Keratinocyte (primary cell): ENCODE measurements at regions not wholly inside any gene's neighbourhood (a gene's known extent, or its start where the extent isn't known, plus 50 kb on each side); places are given as distances from the start of the nearest gene placed in this dataset.

ENCODE experiments used
- DNase-seq: peaks from one replicate; pipeline ENCODE4 v3.0.0-alpha.2; 2011; ENCODE audit warnings: low read depth, missing footprints, low spot score
- FAIRE-seq: peaks from 2 replicates; lab custom pipeline; 2011; peaks lifted over from hg19 to GRCh38; lab: Jason Lieb, UNC
- H2AFZ ChIP-seq: 2 replicates; pipeline ENCODE4 v1.6.0; 2012; ENCODE audit warnings: low read length, control low read depth, inconsistent platforms; ENCODE audit not compliant: control insufficient read depth
- H3K27ac ChIP-seq: 2 replicates; pipeline ENCODE4 v1.5.1; 2011; ENCODE audit warnings: low read length; ENCODE audit not compliant: control insufficient read depth, insufficient read depth
- H3K27me3 ChIP-seq: 3 replicates; pipeline ENCODE4 v1.6.0; 2011; ENCODE audit warnings: low read length; ENCODE audit not compliant: control insufficient read depth, insufficient read depth; ENCODE audit errors: extremely low read depth
- H3K36me3 ChIP-seq, 2 experiments: 2 replicates in 1 of 2; 3 replicates in 1 of 2; pipeline ENCODE4 v1.5.1; 2011; ENCODE audit warnings: low read length in 2 of 2, mild to moderate bottlenecking in 1 of 2; ENCODE audit not compliant: control insufficient read depth in 2 of 2, insufficient read depth in 2 of 2; ENCODE audit errors: extremely low read depth in 1 of 2
- H3K4me1 ChIP-seq: 3 replicates; pipeline ENCODE4 v1.5.1; 2011; ENCODE audit warnings: low read length; ENCODE audit not compliant: control insufficient read depth, insufficient read depth; ENCODE audit errors: extremely low read depth
- H3K4me2 ChIP-seq: 3 replicates; pipeline ENCODE4 v1.6.0; 2011; ENCODE audit warnings: low read depth, low read length; ENCODE audit not compliant: control insufficient read depth, insufficient read depth; ENCODE audit errors: extremely low read depth
- H3K4me3 ChIP-seq, 3 experiments: fragments of 200-600 bp in 1 of 3; sonication (generic) in 1 of 3; 2 replicates in 2 of 3; 3 replicates in 1 of 3; pipeline ENCODE4 v1.5.1; 2011 to 2016; ENCODE audit warnings: low read length in 3 of 3, mild to moderate bottlenecking in 3 of 3, control low read depth in 2 of 3, inconsistent platforms in 1 of 3, low read depth in 1 of 3, mixed read lengths in 1 of 3, mixed run types in 1 of 3, moderate library complexity in 1 of 3; ENCODE audit not compliant: control insufficient read depth in 2 of 3, insufficient read depth in 2 of 3; ENCODE audit errors: extremely low read depth in 1 of 3
- H3K79me2 ChIP-seq: 2 replicates; pipeline ENCODE4 v1.6.0; 2012; ENCODE audit warnings: low read length; ENCODE audit not compliant: control insufficient read depth, insufficient read depth
- H3K9ac ChIP-seq: 3 replicates; pipeline ENCODE4 v1.6.0; 2011; ENCODE audit warnings: low read length; ENCODE audit not compliant: control insufficient read depth, insufficient read depth; ENCODE audit errors: extremely low read depth
- H3K9me1 ChIP-seq: 3 replicates; pipeline ENCODE4 v1.6.0; 2011; ENCODE audit warnings: low read length; ENCODE audit not compliant: control insufficient read depth, insufficient read depth; ENCODE audit errors: extremely low read depth
- H3K9me3 ChIP-seq: 2 replicates; pipeline ENCODE4 v1.5.1; 2012; ENCODE audit warnings: low read depth, low read length; ENCODE audit not compliant: control insufficient read depth
- H4K20me1 ChIP-seq: 3 replicates; pipeline ENCODE4 v1.6.0; 2011; ENCODE audit warnings: low read length; ENCODE audit not compliant: control insufficient read depth, insufficient read depth; ENCODE audit errors: extremely low read depth
- CTCF ChIP-seq, 3 experiments: IDR thresholded peaks in 1 of 3; conservative IDR thresholded peaks in 1 of 3; optimal IDR thresholded peaks in 1 of 3; 2 replicates in 2 of 3; 3 replicates in 1 of 3; pipeline versions ENCODE3 to v1.5.1; 2011; ENCODE audit warnings: low read length in 3 of 3, mild to moderate bottlenecking in 3 of 3, moderate library complexity in 2 of 3, control low read depth in 1 of 3, inconsistent platforms in 1 of 3; ENCODE audit not compliant: insufficient read depth in 2 of 3; ENCODE audit errors: extremely low read depth in 1 of 3
- EZH2 ChIP-seq: IDR thresholded peaks from one replicate; pipeline ENCODE4 v1.6.1; 2012; ENCODE audit warnings: inconsistent platforms, mild to moderate bottlenecking, low read length, moderate library complexity
- dilution Hi-C: fragments of 300-500 bp; cut with MboI; formaldehyde crosslinking; loops from one replicate; pipeline ENCODE4 v1.7.0; 2020; ENCODE audit warnings: low sequenced_read_pairs; ENCODE audit not compliant: extremely low pct_ligation_motif_present

GRCh38 chr18:23334569-23334968 lies 118.5 kb upstream of the RIOK3 start:
- Histone ChIP-seq H3K27me3 (no peaks in the 10 kb centered on the region), H4K20me1 (no peaks in the 10 kb centered on the region), H3K27ac (no peak overlapping the region), H3K9me3 (no peaks in the 10 kb centered on the region), H3K36me3 (no peaks in the 10 kb centered on the region), H3K4me3 (no peak overlapping the region), H3K4me2 (no peak overlapping the region), H2AFZ (no peak overlapping the region), H3K9ac (no peak overlapping the region), H3K9me1 (no peaks in the 10 kb centered on the region), H3K4me1 (peaks cover 25% of the 10 kb centered on the region), H3K79me2 (no peaks in the 10 kb centered on the region)
- no peak for DNase-seq
- no peak for TF ChIP-seq CTCF (optimal IDR thresholded peaks at IDR 0.05 in 1 of 3, IDR thresholded peaks at IDR 0.05 in 1 of 3, conservative IDR thresholded peaks at IDR 0.05 in 1 of 3; ENCODE audit: extremely low read depth in 1 of 3, insufficient read depth in 2 of 3, low read length in 3 of 3)
- TF ChIP-seq EZH2, result no peak
- dilution Hi-C loops, result no loop called here
- no peak for FAIRE-seq

- H3K9me1 ChIP-seq, result no peaks in the 10 kb centered on the region
- peak overlapping the region; percentile 29 for H3K4me2 ChIP-seq
- no peaks in the 10 kb centered on the region for H3K9me3 ChIP-seq
- H4K20me1 ChIP-seq, result no peaks in the 10 kb centered on the region
- dilution Hi-C loops, result no loop called here
- DNase-seq (no peak), FAIRE-seq (peak; percentile 48)
- TF ChIP-seq EZH2, result no peak
- TF ChIP-seq CTCF (optimal IDR thresholded peaks at IDR 0.05 in 1 of 3, IDR thresholded peaks at IDR 0.05 in 1 of 3, conservative IDR thresholded peaks at IDR 0.05 in 1 of 3; ENCODE audit: extremely low read depth in 1 of 3, insufficient read depth in 2 of 3, low read length in 3 of 3), result no peak
- H2AFZ ChIP-seq, result no peak overlapping the region
- H3K79me2 ChIP-seq, result no peaks in the 10 kb centered on the region
- no peaks in the 10 kb centered on the region for H3K27me3 ChIP-seq
- peaks cover 16% of the 10 kb centered on the region for H3K4me1 ChIP-seq
- H3K4me3 ChIP-seq, result no peak overlapping the region
- no peak overlapping the region for H3K27ac ChIP-seq
- H3K36me3 ChIP-seq, result no peaks in the 10 kb centered on the region
- H3K9ac ChIP-seq, result no peak overlapping the region
These were observed 117.0 kb upstream of the RIOK3 start for GRCh38 chr18:23336101-23336500.
